ENCODE measurements at regions not wholly inside any gene's neighbourhood (a gene's known extent, or its start where the extent isn't known, plus 50 kb on each side); places are given as distances from the start of the nearest gene placed in this dataset.

DNA sequence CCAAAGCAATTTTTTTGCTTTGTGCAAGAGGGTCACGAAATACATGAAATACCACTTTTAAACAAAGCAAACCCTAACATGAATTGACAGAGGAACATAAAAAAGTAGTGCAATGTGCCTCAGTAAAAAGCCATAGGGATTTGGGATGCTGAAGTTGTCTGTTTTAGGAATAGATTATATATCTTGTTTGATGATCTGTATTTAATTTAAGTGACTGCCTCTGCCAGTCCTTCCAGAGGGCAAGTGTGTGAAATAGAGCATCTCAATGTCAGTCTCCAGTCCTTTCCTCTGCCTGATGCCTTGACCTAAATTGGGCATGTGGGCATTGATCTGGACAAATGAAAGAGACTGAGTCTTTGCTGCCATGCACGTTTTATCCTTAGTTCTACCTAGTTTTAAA lies 222.8 kb downstream of the PTPRC start:
- DNase-seq (ENCODE audit: low read depth in 1 of 2, low spot score in 1 of 2) = no peak

GRCh38 chr1:198864695-198865094 lies 225.9 kb downstream of the PTPRC start:
- no peak for DNase-seq (ENCODE audit: low read depth in 1 of 2, low spot score in 1 of 2)

DNA sequence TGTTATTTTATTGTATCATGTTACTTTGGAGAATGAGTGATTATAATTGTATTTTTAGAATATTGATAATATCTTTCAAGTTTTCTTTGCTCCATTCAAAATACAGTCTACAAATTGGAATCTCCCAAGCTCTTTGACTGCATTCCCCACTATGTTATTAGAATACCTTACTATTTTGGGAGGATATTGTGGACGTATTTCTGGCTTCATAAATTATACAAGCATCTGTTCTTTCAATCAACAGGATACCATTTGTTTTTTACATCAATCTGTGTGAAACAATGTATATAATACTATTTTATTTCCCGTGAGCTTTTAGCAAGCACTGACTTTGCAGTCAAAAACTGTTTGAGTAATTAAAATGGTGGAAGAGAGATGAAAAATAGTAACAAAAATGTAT lies 226.5 kb downstream of the PTPRC start:
- DNase-seq (ENCODE audit: low read depth in 1 of 2, low spot score in 1 of 2) = no peak

DNA sequence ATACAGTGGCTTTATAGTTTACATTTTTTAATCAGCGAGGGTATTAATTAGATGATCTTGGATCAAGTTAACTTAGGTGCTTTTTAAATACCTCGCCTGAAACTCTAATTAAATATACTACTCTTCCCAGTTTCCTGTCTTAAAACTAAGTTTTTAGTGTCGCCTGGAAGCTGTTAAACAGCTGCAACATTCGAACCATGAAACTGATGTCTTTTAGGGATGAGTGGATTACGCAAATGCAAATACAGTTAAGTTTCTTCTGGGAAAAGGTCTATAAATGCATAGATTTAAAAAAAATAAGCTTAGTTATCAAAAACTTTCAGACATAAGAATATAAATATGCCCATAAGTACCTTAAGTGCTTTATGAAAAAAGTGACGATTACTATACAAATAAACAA lies 228.3 kb downstream of the PTPRC start:
- no peak for DNase-seq (ENCODE audit: low read depth in 1 of 2, low spot score in 1 of 2)

GRCh38 chr1:198873696-198874230 lies 234.9 kb downstream of the PTPRC start:
- no peak for DNase-seq (ENCODE audit: low read depth in 1 of 2, low spot score in 1 of 2)

GRCh38 chr1:198876371-198876871 lies 237.6 kb downstream of the PTPRC start:
- no peak for DNase-seq (ENCODE audit: low read depth in 1 of 2, low spot score in 1 of 2)

- no peak for DNase-seq (ENCODE audit: low read depth in 1 of 2, low spot score in 1 of 2)
Observed at GRCh38 chr1:198878566-198878965, 239.7 kb downstream of the PTPRC start.

- no peak for DNase-seq (ENCODE audit: low read depth in 1 of 2, low spot score in 1 of 2)
Observed at GRCh38 chr1:198879711-198880306, 241.0 kb downstream of the PTPRC start.

- no peak for DNase-seq (ENCODE audit: low read depth in 1 of 2, low spot score in 1 of 2)
Observed at GRCh38 chr1:198880397-198880796, 241.6 kb downstream of the PTPRC start.

DNA sequence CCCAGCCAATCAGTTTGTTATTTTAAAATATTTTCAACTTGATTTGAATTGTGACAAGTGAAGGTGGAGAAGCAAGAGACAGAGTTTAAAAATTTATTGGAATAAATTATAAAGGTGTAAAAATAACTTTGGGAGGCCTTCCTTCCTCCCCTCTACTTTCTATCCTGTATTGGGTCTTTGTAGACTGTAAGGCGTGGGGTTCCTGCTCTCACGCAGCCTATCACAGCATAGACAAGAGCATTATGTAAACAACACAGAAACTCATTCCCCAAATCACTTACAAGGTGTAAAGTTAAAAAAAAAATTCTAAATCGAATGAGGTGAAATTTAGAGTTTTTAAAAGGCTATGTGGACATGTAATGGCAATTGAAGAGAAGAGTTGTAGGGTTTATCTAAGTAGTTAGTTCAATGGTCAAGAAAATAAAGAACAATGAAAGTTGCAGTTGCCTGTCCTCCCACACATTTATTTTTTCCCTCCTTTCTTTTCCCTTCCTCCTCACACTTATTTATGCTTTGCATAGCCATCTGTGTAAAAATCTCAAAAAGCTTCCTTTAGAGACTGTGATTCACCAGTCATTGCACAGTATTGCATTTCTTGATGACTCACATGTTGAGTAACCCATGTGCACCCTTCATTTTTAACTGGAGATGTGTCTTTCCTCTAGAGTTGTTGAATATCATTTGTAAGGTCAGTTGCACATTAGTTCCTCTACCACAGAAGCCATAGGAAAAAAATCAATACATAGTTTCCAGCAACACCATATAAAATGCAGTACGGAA lies 242.2 kb downstream of the PTPRC start:
- DNase-seq (ENCODE audit: low read depth in 1 of 2, low spot score in 1 of 2) = no peak

DNA sequence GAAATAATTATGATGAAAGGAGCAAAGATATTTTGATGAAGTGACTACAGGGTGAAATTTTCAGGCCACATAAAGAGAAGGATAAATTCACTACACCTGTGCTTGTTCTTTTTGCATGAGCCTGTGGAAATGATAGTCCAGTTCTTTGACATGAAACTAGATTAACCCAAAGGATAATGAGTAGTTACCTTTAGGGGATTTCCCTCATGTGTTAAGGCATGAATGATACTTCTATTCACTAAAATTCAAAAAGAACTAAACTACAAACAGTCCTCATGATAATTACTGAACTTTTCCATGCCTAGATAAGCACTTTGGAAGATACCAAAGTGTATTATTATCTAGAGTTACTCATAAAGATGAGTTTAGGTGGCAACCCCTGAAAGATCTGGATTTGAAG lies 244.3 kb downstream of the PTPRC start:
- no peak for DNase-seq (ENCODE audit: low read depth in 1 of 2, low spot score in 1 of 2)

DNA sequence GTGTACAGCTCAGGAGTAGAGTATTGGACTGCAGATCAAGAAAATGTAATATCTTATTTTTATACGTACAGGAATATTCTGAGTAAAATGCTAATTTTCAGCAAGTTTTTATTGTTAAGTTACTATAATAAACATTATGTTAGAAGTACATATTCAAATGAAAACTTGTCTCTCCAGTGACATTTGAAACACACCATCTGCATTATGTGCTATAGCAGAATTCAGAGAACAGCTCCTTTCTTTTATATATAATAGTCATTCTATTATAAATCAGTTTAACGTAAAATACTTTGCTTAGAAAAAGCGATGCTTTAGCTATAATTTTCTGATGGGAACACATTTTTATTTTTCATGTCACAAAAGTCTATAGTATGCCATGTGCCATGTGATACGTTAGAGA lies 249.0 kb downstream of the PTPRC start:
- no peak for DNase-seq (ENCODE audit: low read depth in 1 of 2, low spot score in 1 of 2)

DNA sequence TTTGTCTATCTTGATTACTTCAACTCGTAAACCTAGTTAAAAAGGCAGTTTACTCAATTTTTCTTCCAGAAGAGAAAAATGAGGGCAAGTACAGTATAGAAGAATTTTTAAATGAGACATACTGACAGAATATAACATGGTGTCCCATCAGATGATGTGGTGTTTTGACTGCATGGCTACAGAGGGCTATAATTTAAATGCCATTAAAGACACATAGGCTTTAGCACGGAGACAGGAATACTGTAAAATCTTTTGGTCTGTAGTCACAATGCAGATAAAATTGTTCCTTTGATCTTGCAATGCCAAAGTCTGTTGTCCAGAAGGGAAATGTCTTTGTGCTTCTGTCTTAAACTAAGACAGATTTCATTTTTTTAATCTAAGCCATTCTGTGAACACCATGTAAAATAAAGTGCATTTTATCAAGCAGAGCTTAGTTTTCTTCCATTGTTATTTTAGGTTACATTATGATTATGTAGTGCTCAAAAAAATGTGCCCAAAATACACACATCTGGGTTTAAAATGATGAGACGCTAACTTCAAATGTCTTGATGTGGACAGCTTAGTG lies 249.6 kb downstream of the PTPRC start:
- no peak for DNase-seq (ENCODE audit: low read depth in 1 of 2, low spot score in 1 of 2)

DNA sequence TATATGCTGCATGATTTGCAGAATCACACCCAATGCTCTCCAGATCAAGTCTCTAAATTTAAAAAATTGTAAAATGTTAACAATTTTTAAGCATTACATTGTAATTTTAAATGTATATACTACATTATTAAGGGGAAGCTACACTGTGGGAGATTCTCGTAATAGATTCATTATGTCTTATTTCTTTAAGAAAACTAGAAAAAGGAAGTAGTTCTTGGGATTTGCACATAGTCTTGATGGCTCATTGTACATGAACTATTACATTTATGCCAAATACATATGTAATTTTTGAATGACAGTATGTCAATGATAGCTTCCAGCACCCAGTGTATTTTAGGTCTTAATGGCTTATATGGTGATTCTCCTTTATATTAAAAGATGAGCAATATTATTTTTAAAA lies 250.3 kb downstream of the PTPRC start:
- DNase-seq (ENCODE audit: low read depth in 1 of 2, low spot score in 1 of 2) = no peak

GRCh38 chr1:198889749-198890148 lies 250.9 kb downstream of the PTPRC start:
- no peak for DNase-seq (ENCODE audit: low read depth in 1 of 2, low spot score in 1 of 2)

- DNase-seq (ENCODE audit: low read depth in 1 of 2, low spot score in 1 of 2) = no peak
Observed at GRCh38 chr1:198890214-198890930, 251.5 kb downstream of the PTPRC start.

DNA sequence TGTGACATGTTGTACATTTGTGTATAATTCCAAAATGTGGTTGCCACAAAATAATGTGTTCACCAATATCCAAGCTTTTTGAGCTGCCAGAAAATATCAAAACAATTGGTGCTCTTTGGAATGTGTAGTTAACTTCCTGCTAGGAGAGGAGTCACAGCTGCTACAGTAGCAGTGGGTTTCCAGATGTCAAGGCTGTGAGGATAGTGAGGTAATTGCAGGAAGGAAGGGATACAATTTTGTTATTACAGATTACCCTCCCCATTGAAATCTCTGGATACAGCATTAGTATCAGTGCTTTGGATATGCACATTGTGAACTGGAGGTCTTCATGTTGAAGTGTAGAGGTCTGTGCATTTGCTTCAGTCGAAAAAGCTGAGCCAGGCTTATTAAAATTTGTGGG lies 253.2 kb downstream of the PTPRC start:
- DNase-seq (ENCODE audit: low read depth in 1 of 2, low spot score in 1 of 2) = no peak

DNA sequence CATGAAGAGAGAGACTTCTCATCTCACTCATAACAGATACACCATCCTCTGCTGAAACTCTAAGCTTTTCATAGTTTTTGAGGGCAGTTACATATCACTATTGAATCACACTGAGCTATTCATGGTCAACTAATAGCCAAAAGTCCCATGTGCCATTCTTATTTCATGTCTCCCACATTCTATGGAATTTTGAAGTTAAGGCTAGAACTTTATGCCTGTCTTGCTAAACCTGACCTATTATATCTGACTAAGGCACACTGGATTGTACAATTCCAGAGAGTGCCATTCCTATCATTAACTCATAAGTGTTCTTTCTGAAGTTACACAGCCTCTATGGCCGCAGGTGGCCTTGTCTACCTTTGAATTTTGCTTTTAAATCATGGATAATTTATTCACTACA lies 254.3 kb downstream of the PTPRC start:
- no peak for DNase-seq (ENCODE audit: low read depth in 1 of 2, low spot score in 1 of 2)

DNA sequence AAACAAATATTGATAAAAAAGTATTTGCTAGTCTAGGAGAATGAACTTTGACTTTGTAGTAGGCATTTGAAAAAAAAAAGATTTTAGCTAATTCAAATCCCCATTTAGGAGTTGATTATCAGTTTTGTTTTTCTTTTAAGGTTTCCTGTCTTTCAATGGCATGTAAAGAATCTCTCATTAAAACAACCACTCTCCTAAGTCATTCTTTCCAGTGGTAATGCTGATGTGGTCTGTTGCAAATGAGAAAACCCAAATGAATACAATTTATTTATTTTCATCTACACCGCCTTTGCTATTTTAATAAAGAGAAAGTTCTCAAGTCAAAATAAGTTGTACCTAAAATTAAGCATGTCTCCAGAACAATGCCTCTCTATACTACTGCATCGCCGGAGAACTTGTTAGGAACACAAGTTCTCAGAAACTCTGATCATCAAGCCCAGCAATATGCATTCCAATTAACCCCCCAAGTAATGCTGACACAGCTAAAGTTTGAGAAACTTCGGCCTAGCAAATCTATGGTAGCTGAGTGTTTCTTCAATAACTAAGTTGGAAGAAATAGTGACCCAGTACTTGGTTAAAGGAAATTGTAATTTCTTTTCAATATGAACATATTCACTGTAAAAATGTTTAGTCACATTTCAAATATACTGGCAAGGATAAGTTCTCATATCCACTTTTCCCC lies 255.1 kb downstream of the PTPRC start:
- no peak for DNase-seq (ENCODE audit: low read depth in 1 of 2, low spot score in 1 of 2)

DNA sequence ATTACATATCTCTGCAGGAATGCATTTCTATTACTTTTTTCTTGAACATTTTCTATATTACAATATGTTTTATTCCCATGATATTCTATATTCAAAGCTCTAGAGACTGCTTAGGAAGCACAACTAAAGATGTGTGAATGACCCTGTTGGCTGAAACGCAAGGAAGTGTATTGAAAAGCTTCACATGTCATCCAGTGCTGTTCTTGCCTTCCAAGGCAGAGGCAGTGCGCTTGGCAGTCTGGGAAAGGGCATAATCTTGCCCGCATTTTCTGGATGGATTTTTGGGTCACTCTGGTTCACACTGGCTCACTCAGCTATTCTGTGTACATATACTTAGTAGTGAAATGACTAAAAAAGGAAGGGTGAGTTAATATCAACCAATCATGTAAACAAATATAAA lies 262.4 kb downstream of the PTPRC start:
- no peak for DNase-seq (ENCODE audit: low read depth in 1 of 2, low spot score in 1 of 2)

- DNase-seq (ENCODE audit: low read depth in 1 of 2, low spot score in 1 of 2) = no peak
Observed at GRCh38 chr1:198902655-198903054, 263.8 kb downstream of the PTPRC start.
